Activated CD8-positive, alpha-beta memory T cell treated with anti-CD3 and anti-CD28 coated beads for 24 hours (primary cell): ENCODE measurements at regions not wholly inside any gene's neighbourhood (a gene's known extent, or its start where the extent isn't known, plus 50 kb on each side); places are given as distances from the start of the nearest gene placed in this dataset.

Experiments
- DNase-seq: peaks from one replicate; pipeline ENCODE4 v3.0.0-alpha.2; 2020

- DNase-seq, result no peak
Measured at GRCh38 chr1:55955016-55955621, 624.2 kb downstream of the PLPP3 start.

GRCh38 chr1:55951291-55951690, 628.1 kb downstream of the PLPP3 start:
- DNase-seq, result no peak

- no peak for DNase-seq
Measured at GRCh38 chr1:55947446-55947845, 631.9 kb downstream of the PLPP3 start.

GRCh38 chr1:55943721-55944435, 635.5 kb downstream of the PLPP3 start:
- DNase-seq, result no peak

- DNase-seq, result no peak
Measured at GRCh38 chr1:55943012-55943411, 636.4 kb downstream of the PLPP3 start.

GRCh38 chr1:55939866-55940265, 639.5 kb downstream of the PLPP3 start:
- no peak for DNase-seq

- no peak for DNase-seq
Measured at GRCh38 chr1:55938861-55939260, 640.5 kb downstream of the PLPP3 start.

GRCh38 chr1:55938376-55938850, 641.0 kb downstream of the PLPP3 start:
- no peak for DNase-seq

- DNase-seq, result no peak
Measured at GRCh38 chr1:55937840-55938375, 641.5 kb downstream of the PLPP3 start.

- no peak for DNase-seq
Measured at GRCh38 chr1:55935236-55935635, 644.1 kb downstream of the PLPP3 start.

- DNase-seq, result no peak
Measured at GRCh38 chr1:55932402-55932801, 647.0 kb downstream of the PLPP3 start.

GRCh38 chr1:55931081-55931940, 648.1 kb downstream of the PLPP3 start:
- no peak for DNase-seq

GRCh38 chr1:55929652-55930051, 649.7 kb downstream of the PLPP3 start:
- no peak for DNase-seq

- DNase-seq, result no peak
Measured at GRCh38 chr1:55928576-55928975, 650.8 kb downstream of the PLPP3 start.

- no peak for DNase-seq
Measured at GRCh38 chr1:55927702-55928290, 651.6 kb downstream of the PLPP3 start.

- no peak for DNase-seq
Measured at GRCh38 chr1:55926906-55927471, 652.4 kb downstream of the PLPP3 start.

- no peak for DNase-seq
Measured at GRCh38 chr1:55916907-55917306, 662.5 kb downstream of the PLPP3 start.

- no peak for DNase-seq
Measured at GRCh38 chr1:55916481-55916880, 662.9 kb downstream of the PLPP3 start.

GRCh38 chr1:55913565-55913964, 665.8 kb downstream of the PLPP3 start:
- no peak for DNase-seq

- no peak for DNase-seq
Measured at GRCh38 chr1:55912438-55912837, 666.9 kb downstream of the PLPP3 start.

GRCh38 chr1:55904541-55904940, 674.8 kb downstream of the PLPP3 start:
- DNase-seq, result no peak

GRCh38 chr1:55898181-55898580, 681.2 kb downstream of the PLPP3 start:
- no peak for DNase-seq

- DNase-seq, result no peak
Measured at GRCh38 chr1:55896210-55896609, 681.0 kb upstream of the USP24 start.
